ENCODE measurements at regions not wholly inside any gene's neighbourhood (a gene's known extent, or its start where the extent isn't known, plus 50 kb on each side); places are given as distances from the start of the nearest gene placed in this dataset.

DNA sequence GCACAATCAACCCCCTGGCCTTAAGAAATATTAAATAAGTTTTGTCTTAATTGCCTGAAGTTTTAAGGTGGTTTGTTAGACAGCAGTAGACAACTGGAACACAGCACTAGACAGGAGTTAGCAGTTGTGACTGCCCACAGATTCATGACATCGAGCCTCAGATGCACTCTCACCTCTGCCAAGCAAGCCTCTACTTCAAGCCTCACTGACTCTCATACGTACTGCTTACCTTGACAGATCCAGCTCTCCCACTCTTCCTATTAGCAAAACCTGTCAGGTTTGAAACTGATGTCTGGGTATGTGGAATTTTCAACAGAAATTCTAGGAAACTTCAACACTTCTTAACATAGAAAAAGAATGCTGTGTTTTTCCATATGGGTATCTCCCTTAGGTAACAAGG, 382.9 kb upstream of the DPH6 start:
- no peak overlapping the region for H3K4me3 Mint-ChIP-seq
- no peak for DNase-seq (ENCODE audit: low spot score in 2 of 2, unreplicated experiment in 2 of 2)
- no peaks in the 10 kb centered on the region for H3K36me3 Mint-ChIP-seq
- TF ChIP-seq, protein P1, sequence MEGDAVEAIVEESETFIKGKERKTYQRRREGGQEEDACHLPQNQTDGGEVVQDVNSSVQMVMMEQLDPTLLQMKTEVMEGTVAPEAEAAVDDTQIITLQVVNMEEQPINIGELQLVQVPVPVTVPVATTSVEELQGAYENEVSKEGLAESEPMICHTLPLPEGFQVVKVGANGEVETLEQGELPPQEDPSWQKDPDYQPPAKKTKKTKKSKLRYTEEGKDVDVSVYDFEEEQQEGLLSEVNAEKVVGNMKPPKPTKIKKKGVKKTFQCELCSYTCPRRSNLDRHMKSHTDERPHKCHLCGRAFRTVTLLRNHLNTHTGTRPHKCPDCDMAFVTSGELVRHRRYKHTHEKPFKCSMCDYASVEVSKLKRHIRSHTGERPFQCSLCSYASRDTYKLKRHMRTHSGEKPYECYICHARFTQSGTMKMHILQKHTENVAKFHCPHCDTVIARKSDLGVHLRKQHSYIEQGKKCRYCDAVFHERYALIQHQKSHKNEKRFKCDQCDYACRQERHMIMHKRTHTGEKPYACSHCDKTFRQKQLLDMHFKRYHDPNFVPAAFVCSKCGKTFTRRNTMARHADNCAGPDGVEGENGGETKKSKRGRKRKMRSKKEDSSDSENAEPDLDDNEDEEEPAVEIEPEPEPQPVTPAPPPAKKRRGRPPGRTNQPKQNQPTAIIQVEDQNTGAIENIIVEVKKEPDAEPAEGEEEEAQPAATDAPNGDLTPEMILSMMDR (IDR thresholded peaks at IDR 0.05; ENCODE audit: unreplicated experiment): no peak
- peaks cover 30% of the 10 kb centered on the region for H3K4me1 Mint-ChIP-seq
- no peaks in the 10 kb centered on the region for H3K27me3 Mint-ChIP-seq (ENCODE audit: low read depth)
- H3K9me3 Mint-ChIP-seq: peaks cover 4% of the 10 kb centered on the region
- no peak overlapping the region for H3K27ac Mint-ChIP-seq

DNA sequence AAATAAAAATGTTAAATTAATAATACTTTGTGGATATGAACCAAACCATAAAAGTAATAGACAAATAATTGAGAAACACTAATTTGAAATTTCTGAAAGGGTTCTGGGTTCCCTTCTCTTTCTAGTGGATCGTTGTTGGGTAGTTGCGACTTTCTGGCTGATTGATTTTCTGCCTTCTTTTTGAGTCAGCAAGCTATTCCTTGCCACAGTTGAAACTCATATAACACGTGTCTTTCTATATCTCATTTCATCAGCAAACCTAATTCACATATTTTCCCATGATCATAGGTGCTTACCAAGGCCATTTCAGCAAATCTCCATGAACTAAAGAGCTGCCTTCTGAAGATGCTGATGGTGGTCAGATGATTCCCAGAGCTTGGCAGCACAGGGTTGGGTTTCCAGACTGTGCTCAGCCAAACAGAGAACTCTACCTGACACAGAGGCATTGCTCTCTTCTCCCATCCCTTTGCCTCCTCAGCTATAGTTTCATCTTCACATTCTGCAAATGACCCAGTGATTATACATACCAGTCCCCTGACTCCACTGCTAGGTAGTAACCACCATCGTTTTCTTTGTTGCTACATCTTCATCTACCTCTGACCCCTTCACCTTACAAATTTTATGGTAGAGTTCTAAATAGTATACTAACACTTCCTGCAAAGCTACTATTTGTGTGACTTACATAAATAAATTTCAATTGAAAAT, 383.9 kb upstream of the DPH6 start:
- Mint-ChIP-seq H3K9me3 (peaks cover 4% of the 10 kb centered on the region), H3K36me3 (no peaks in the 10 kb centered on the region), H3K27me3 (ENCODE audit: low read depth) (no peaks in the 10 kb centered on the region), H3K4me1 (peaks cover 20% of the 10 kb centered on the region), H3K4me3 (no peak overlapping the region), H3K27ac (no peak overlapping the region)
- TF ChIP-seq, protein P1 (IDR thresholded peaks at IDR 0.05; ENCODE audit: unreplicated experiment): no peak
- DNase-seq (ENCODE audit: low spot score in 2 of 2, unreplicated experiment in 2 of 2): no peak

DNA sequence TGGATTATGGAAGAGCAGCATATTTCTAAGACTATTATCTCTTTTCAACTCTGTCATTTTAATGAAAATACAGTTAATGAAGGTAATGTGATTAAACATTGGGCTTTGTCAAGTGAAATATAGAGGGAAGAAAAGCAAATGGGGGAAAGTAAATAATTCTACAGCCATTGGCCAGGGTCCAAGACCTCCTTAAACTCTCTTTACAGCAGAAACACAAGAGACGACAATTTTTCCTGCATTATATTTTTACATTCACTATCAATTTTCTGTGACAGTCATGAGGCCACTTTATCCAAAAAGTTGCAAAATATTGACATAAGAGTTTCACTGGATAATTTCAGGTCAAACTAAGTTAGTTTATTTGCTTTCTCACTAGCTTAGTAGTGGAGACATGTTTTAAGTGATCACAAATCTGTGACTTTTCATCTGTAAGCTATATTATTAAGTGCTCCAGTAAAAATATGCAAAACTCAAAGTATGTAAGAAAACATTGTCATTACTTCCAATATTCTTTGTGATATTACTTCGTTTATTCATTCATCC, 385.9 kb upstream of the DPH6 start:
- peak overlapping the region; percentile 41 for H3K27ac Mint-ChIP-seq
- H3K9me3 Mint-ChIP-seq: no peaks in the 10 kb centered on the region
- no peaks in the 10 kb centered on the region for H3K36me3 Mint-ChIP-seq
- H3K4me1 Mint-ChIP-seq: peaks cover 14% of the 10 kb centered on the region
- TF ChIP-seq, protein P1 (IDR thresholded peaks at IDR 0.05; ENCODE audit: unreplicated experiment): no peak
- no peak for DNase-seq (ENCODE audit: low spot score in 2 of 2, unreplicated experiment in 2 of 2)
- no peak overlapping the region for H3K4me3 Mint-ChIP-seq
- H3K27me3 Mint-ChIP-seq (ENCODE audit: low read depth): no peaks in the 10 kb centered on the region

DNA sequence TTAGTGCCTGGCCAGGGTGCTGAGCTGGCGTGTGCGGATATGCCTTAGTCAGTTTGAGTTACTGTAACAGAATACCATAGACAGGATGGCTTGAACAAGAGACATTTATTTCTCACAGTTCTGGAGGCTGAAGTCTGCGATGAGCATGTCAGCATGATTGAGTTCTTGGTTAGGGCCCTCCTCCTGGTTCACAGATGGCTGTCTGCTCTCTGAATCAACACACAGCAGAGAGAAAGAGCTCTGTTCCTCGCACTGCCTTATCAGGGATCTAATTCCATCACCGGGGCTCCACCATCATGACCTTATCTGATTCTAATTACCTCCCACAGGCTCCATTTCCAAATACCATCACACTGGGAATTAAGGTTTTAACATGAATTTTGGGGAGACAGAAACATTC, 386.6 kb upstream of the DPH6 start:
- no peaks in the 10 kb centered on the region for H3K27me3 Mint-ChIP-seq (ENCODE audit: low read depth)
- no peak overlapping the region for H3K27ac Mint-ChIP-seq
- TF ChIP-seq, protein P1 (IDR thresholded peaks at IDR 0.05; ENCODE audit: unreplicated experiment): no peak
- H3K4me1 Mint-ChIP-seq: peaks cover 14% of the 10 kb centered on the region
- no peak for DNase-seq (ENCODE audit: low spot score in 2 of 2, unreplicated experiment in 2 of 2)
- H3K36me3 Mint-ChIP-seq: no peaks in the 10 kb centered on the region
- no peak overlapping the region for H3K4me3 Mint-ChIP-seq
- no peaks in the 10 kb centered on the region for H3K9me3 Mint-ChIP-seq

DNA sequence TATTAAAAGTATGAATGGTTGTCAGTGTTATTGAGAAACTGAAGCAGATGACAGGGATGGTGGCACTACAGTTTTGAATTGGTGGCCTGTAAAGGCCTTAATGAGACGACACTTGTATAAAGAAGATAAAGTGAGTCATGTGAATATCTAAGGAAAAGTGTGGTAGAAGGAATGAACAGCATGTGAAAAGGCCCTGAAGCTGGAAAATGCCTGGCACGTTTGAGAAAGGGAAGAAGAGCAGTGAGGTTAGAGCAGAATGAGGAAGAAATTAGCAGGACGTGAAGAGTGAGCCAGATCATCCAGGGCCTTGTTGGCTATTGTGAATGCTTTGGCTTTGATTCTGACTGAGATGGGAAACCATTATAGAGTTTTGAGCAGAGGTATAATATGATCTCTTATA, 387.6 kb upstream of the DPH6 start:
- Mint-ChIP-seq H3K4me3 (no peak overlapping the region), H3K36me3 (no peaks in the 10 kb centered on the region), H3K27ac (no peak overlapping the region), H3K4me1 (peaks cover 14% of the 10 kb centered on the region), H3K27me3 (ENCODE audit: low read depth) (no peaks in the 10 kb centered on the region), H3K9me3 (no peaks in the 10 kb centered on the region)
- TF ChIP-seq, protein P1 (IDR thresholded peaks at IDR 0.05; ENCODE audit: unreplicated experiment): no peak
- no peak for DNase-seq (ENCODE audit: low spot score in 2 of 2, unreplicated experiment in 2 of 2)

Measured in mesothelial cell of epicardium (in vitro differentiated cells).